Stimulated activated CD4-positive, alpha-beta T cell treated with anti-CD3 and anti-CD28 coated beads, Interleukin-4, amount 100 ng/mL, for 1 hour (primary cell): ENCODE measurements at regions not wholly inside any gene's neighbourhood (a gene's known extent, or its start where the extent isn't known, plus 50 kb on each side); places are given as distances from the start of the nearest gene placed in this dataset.

Experiments
- DNase-seq: peaks from one replicate; pipeline ENCODE4 v3.0.0-alpha.2; 2020

- DNase-seq = no peak
These were observed 92.9 kb upstream of the BHLHE23 start for GRCh38 chr20:63099456-63100173.

DNA sequence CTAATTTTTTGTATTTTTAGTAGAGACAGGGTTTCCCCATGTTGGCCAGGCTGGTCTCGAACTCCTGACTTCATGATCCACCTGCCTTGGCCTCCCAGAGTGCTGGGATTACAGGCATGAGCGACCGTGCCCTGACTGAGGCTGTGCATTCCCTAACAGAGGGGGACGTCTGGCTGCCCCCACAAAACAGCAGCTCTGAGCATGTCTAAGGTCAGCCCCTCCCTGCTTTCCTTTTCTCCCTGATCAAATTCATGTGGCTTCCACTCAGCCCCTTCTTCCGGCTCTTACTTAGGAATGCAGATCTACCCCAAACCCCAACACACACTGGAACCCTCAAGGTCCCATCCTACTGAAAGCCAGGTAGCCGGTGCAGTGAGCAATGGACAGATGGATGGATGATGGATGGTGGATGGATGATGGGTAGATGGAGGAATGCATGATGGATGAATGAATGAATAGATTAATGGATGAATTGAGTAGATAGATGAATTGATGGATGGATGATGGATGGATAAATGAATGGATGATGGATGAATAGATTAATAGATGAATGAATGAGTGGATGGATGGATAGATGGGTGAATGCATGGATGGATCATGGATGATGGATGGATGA is 91.5 kb upstream of the BHLHE23 start:
- DNase-seq = no peak

DNA sequence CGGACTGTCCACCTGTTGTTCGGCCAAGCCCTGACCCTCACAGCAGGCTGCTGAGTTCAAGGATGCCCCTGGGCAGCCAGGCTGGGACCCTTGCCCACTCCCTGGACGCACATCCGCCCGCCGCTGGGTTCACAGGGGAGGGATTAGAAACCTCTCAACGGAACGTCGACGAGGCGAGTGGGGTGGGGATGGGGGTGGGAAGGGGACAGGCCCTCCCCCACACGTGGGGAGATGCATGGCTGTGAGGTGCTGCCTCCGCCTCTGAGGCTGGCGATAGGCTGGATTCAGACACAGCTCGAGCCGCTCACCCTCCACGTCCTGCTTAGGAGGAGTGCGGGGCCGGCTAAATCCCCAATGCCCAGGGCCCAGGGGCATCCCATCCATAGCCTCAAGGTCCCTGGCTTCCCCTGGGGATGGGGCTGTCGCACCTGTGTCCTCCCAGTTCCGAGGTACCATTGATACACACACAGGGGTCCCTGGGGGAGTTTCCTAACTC is 90.6 kb upstream of the BHLHE23 start:
- DNase-seq = no peak

DNA sequence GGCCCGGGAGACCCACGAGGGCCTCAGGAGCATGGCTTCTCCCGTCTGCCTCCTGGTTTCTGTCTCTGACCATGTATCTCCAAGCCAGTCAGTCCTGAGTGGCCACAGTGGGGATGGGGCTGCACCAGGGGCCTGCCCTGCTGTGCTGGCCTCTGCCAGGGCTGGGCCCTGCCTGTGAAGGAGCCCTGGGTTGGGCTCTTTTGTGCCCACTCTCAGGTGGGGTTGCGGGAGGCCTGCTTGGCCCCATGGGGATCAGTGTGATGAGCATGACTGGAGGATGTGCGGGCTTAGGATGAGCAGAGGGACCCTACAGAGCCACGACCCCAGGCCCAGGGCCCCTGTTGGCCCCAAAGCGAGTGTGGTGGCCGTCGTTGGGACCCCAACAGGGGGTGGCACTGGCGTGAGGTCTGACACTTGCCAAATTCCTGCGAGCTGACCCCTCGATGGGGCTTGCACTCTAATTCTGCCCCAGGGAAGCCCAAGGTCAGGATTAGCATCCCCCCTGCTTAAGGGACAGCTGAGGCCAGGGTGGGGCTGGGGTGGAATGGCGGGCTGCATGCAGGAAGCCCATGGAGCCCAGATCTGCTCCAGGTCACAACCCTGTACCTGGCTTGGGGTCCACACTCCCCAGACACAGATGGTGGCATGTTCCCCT is 90.0 kb upstream of the BHLHE23 start:
- DNase-seq = no peak

- no peak for DNase-seq
These were observed 89.2 kb upstream of the BHLHE23 start for GRCh38 chr20:63095718-63096654.

- DNase-seq = no peak
These were observed 88.2 kb upstream of the BHLHE23 start for GRCh38 chr20:63094767-63095499.

DNA sequence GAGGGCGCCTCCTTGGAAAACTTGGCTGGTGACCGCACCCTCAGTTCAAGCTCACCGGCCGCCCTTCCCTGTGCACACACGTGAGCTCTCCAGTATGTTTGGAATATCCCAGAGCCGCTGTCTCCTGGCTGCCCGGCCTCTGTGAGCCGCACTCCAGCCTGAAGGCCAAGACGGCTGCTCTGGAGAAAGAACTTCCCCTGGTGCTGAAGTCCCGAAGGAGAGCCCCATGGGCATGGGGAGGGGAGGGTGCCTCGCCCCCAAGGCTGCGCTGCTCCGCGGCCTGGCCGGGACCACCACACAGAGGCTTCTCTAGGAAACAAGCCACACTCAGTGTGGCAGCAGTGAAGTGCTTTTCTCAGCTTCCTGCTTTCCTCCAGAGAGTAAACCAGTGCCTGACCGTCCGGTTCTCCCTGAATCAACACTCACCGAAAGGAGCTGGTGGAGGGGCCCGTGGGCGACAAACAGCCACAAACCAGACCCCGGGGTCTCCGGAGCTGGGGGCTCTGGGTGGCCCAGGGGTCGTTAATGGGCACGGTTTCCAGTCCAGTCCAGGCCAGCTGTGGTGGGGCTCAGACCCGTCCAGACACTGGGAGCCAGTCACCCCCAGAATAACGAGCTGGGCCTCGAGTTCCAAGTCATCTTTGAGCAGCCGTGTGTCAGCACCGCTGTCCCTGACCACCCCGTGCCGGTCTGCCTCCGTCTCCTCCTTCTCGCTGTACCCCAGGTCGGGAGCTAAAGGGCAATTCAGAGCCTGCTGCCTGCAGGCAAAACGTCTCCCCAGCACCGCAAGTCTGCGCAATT is 87.4 kb upstream of the BHLHE23 start:
- DNase-seq = no peak

GRCh38 chr20:63092660-63093215 is 86.0 kb upstream of the BHLHE23 start:
- DNase-seq = no peak

GRCh38 chr20:63091901-63092659 is 85.3 kb upstream of the BHLHE23 start:
- DNase-seq = no peak

DNA sequence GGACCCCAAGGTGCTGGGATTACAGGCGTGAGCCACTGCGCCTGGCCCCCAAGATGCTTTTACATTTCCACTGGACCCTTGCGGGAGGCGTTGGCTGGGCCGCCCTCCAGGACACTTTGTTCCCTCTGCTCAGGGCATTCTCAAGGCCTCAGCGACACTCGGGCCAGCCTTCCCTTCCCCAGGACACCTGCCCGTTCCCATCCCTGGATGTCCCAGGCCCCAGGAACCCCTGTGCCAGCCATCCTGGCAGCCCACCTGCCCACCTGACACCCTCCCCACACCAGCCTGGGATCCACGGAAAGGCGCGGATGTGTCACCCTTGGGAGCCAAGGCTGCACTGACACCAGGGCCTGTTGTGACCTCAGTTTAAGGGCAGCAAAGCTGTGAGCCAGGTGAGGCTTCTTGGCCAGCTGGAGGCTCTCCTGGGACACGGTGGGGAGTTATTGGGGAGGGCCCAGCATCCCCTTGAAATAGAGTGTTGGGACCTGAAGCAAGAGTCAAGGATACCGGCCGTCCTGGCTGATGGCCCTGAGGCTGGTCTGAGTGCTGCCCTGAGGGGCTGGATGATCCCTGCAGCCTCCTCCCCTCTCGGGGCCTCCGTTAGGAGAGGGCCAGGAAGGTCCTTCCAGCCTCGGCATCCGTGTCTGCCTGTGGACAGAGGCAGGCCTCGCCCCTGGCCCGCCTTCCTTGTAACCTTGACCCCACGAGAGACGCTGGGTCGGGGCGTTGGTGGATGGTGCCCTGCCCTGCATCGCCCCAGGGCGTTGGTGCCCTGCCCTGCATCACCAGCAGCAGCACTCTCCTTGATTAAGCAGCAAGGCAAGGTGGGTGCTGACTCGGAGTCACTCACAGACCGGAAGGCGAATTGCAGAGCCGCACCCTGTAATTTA is 84.2 kb upstream of the BHLHE23 start:
- no peak for DNase-seq

DNA sequence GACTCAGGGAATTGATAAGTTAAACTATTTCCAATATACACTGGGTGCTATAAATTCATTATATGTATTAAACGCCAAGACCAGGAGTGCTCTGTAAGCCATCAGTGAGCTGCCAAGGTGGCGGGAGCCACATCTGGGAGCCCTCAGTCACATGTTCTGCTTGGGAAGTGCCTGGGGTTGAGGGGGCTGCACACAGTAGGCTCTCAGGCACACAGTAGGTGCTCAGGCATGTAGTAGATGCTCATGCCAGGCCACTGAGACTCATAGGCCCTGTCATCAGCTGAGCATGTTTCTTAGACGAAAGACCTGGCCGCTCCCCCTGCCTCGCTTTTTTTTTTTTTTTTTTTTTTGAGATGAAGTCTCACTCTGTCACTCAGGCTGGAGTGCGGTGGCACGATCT is 83.3 kb upstream of the BHLHE23 start:
- DNase-seq = no peak

DNA sequence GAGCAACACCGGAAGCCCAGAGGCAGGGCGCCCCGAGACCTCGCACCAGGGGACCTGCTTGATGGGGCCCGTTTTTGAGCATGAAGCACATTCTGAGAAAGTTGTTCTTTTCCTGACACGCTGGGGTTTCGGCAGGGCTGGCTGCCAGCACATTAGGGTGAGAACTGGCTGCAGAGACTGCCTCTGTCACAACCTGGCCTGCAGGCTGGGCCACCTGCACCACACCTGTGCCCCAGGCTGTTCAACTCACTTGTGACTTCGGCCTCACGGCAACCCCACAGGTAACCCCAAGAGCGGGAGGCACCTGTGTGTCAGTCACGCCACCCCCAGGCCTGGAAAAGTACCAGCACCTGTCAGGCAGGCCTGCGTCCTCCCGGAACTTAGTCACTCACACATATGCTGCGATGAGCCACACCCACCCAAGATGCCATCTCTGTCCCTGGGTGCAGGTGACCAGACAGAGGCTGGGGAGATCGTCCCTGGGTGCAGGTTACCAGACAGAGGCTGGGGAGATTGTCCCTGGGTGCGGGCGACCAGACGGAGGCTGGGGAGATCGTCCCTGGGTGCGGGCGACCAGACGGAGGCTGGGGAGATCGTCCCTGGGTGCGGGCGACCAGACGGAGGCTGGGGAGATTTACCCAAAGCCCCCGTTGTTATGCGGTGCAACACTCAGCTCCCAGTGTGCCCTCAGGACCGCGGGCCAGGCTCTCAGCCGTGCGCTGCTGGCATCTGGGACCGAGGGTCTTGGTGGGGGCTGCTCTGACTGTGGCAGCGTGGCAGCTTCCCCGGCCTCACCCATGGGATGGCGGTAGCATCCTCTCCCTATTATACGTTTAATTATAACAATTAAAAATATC is 82.5 kb upstream of the BHLHE23 start:
- no peak for DNase-seq

GRCh38 chr20:63087872-63088680 is 81.3 kb upstream of the BHLHE23 start:
- no peak for DNase-seq

GRCh38 chr20:63087236-63087871 is 80.6 kb upstream of the BHLHE23 start:
- DNase-seq = no peak

- no peak for DNase-seq
These were observed 79.9 kb upstream of the BHLHE23 start for GRCh38 chr20:63086421-63087235.
